Progenitor cell of endocrine pancreas (in vitro differentiated cells): ENCODE measurements at regions not wholly inside any gene's neighbourhood (a gene's known extent, or its start where the extent isn't known, plus 50 kb on each side); places are given as distances from the start of the nearest gene placed in this dataset.

Experiments
- DNase-seq: peaks from one replicate; pipeline ENCODE4 v3.0.0; 2021; ENCODE audit warnings: low spot score; ENCODE audit not compliant: unreplicated experiment
- H3K27ac Mint-ChIP-seq: 2 replicates; pipeline ENCODE4 v1.8.0; 2021; ENCODE audit warnings: mild to moderate bottlenecking, moderate library complexity, mixed read lengths
- H3K27me3 Mint-ChIP-seq: 2 replicates; pipeline ENCODE4 v1.8.0; 2021; ENCODE audit warnings: mixed read lengths
- H3K36me3 Mint-ChIP-seq: 2 replicates; pipeline ENCODE4 v1.8.0; 2022; ENCODE audit warnings: mixed read lengths; ENCODE audit not compliant: insufficient read depth
- H3K4me1 Mint-ChIP-seq: 2 replicates; pipeline ENCODE4 v1.8.0; 2021; ENCODE audit warnings: low read depth, mixed read lengths
- H3K4me3 Mint-ChIP-seq: 2 replicates; pipeline ENCODE4 v1.8.0; 2021; ENCODE audit warnings: low read depth, mild to moderate bottlenecking, moderate library complexity, mixed read lengths
- H3K9me3 Mint-ChIP-seq: 2 replicates; pipeline ENCODE4 v1.8.0; 2021; ENCODE audit warnings: low read depth, mixed read lengths
- TF ChIP-seq, protein P1 (sequence below): fragments of 200-600 bp; sonication (generic); IDR thresholded peaks from one replicate; pipeline ENCODE4 v1.5.0; 2021; ENCODE audit warnings: antibody characterized with exemption, mild to moderate bottlenecking; ENCODE audit not compliant: unreplicated experiment

DNA sequence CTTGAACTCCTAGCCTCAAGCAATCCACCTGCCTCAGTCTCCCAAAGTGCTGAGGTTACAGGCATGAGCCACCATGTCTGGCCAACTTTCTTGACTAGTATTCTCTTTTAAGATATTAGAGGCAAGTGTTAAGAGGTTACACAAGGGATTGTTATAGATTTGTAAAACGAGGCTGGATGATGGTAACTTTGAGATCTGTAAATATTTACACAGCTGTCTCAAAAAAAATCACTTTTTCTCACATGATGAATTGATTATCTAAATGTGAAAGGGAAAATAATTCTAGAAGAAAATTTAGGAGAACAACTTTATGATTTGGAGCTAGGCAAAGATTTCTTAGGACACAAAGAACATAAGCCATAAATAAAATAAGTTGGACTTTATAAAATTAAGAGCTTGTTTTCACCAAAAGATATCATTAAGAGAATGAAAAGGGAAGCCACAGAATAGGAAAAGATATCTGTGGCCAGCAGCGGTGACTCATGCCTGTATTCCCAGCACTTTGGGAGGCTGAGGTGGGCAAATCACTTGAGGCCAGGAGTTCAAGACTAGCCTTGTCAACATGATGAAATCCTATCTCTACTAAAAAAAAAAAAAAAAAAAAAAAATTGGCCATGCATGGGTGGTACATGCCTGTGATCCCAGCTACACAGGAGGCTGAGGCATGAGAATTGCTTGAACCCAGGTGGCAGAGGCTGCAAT lies 77.4 kb downstream of the BBS10 start:
- Mint-ChIP-seq H3K9me3 (no peaks in the 10 kb centered on the region), H3K27me3 (peaks cover 2% of the 10 kb centered on the region), H3K4me1 (no peaks in the 10 kb centered on the region), H3K4me3 (no peak overlapping the region), H3K27ac (no peak overlapping the region), H3K36me3 (no peaks in the 10 kb centered on the region)
- DNase-seq = no peak
- TF ChIP-seq, protein P1, sequence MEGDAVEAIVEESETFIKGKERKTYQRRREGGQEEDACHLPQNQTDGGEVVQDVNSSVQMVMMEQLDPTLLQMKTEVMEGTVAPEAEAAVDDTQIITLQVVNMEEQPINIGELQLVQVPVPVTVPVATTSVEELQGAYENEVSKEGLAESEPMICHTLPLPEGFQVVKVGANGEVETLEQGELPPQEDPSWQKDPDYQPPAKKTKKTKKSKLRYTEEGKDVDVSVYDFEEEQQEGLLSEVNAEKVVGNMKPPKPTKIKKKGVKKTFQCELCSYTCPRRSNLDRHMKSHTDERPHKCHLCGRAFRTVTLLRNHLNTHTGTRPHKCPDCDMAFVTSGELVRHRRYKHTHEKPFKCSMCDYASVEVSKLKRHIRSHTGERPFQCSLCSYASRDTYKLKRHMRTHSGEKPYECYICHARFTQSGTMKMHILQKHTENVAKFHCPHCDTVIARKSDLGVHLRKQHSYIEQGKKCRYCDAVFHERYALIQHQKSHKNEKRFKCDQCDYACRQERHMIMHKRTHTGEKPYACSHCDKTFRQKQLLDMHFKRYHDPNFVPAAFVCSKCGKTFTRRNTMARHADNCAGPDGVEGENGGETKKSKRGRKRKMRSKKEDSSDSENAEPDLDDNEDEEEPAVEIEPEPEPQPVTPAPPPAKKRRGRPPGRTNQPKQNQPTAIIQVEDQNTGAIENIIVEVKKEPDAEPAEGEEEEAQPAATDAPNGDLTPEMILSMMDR = no peak

DNA sequence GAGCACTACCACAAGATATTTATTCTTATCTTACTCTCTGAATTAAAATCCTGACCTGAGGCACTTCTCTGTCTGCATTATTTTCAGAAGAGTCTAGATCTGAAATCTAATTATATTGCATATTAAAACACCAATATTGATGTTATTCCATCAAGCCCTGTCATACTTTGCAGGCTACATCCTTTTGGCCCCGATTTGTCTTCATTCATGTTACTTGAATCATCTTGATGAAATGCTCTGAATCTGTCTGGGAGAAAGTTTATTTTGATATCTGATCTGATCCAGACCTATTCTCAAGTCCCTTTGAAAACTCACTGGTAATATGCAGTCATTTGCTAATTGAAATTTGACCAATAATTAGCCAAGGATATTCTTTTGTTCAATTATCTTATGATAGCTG lies 79.9 kb downstream of the BBS10 start:
- Mint-ChIP-seq H3K27me3 (peaks cover 2% of the 10 kb centered on the region), H3K36me3 (no peaks in the 10 kb centered on the region), H3K9me3 (no peaks in the 10 kb centered on the region), H3K4me3 (no peak overlapping the region), H3K27ac (no peak overlapping the region), H3K4me1 (no peaks in the 10 kb centered on the region)
- DNase-seq = no peak
- TF ChIP-seq, protein P1 = no peak

DNA sequence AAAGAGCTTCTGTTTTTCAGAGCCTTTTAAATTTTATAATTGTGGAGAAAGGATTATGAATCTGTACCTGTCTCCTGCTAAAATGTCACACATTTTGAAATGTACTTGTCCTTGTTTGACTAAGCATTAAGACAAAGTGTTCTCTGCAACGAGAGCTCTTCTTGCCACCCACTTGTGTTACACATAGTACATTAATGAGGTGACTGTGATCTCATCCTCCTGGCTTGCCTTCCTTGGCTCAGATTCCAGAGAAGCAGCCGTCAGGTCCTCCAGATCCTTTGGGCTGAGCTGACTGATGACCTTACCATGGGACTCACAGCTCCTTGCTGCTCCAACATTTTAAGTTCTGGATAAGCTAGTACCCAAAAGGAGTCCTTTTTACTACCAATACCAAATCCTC lies 81.4 kb downstream of the BBS10 start:
- Mint-ChIP-seq H3K9me3 (no peaks in the 10 kb centered on the region), H3K4me1 (no peaks in the 10 kb centered on the region), H3K4me3 (no peak overlapping the region), H3K36me3 (no peaks in the 10 kb centered on the region), H3K27me3 (peaks cover 2% of the 10 kb centered on the region), H3K27ac (no peak overlapping the region)
- TF ChIP-seq, protein P1 = no peak
- DNase-seq = no peak

DNA sequence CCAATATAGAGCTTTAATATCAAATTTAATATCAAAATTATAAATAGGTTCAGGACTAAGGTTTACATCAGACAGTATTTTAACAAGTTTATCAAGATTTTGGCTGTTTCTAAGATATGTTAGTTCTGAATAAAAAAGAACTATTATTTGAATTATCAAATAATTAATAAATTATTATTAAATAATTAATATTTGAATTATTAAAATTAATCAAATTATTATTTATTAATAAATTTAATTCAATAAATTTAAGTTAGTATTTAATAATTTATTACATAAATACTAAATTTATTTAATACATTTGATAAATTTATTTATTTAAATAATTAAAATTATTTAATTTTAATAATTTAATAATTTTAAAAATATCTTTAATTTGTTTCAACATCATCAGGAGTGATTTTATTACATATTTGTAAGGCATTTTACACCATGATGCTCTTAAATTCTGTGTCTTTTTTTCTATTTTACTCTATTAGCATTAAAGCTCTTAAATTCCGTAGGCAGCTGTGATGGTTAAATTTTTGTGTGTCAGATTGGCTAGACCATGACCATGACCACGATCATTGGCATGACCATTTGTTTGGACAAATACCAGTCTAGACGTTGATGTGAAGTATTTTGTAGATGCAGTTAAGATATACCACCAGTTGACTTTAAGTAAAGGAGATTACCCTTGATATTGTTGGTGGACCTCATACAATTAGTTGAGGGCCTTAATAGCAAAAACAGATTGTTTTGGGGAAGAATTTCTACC lies 82.6 kb downstream of the BBS10 start:
- TF ChIP-seq, protein P1 = no peak
- no peak overlapping the region for H3K4me3 Mint-ChIP-seq

DNA sequence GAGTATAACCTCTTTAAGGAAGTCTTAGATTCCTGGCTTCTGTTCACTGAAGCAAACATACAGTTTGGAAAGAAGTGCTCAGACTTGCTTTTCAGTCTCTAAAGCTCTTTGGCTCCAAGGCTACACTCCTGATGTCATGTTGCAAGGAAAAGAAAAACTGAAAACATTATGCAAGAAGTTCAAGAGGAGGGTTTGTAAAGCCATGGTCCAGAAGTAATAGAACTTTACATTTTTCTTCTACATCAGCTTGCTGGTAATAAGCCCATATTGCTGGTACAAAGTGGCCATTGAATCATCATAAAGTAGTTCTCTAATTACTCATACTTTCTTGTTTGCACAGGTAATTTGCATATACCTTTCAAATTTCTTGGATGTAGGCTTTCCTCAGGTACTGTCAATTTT lies 83.6 kb downstream of the BBS10 start:
- peaks cover 2% of the 10 kb centered on the region for H3K27me3 Mint-ChIP-seq
- TF ChIP-seq, protein P1 = no peak
- no peak overlapping the region for H3K4me3 Mint-ChIP-seq
- H3K27ac Mint-ChIP-seq = no peak overlapping the region
- H3K36me3 Mint-ChIP-seq = no peaks in the 10 kb centered on the region
- DNase-seq = no peak
- peaks cover 3% of the 10 kb centered on the region for H3K4me1 Mint-ChIP-seq
- no peaks in the 10 kb centered on the region for H3K9me3 Mint-ChIP-seq

More for the DNA sequence above, 82.6 kb downstream of the BBS10 start:
- no peak for DNase-seq
- peaks cover 2% of the 10 kb centered on the region for H3K27me3 Mint-ChIP-seq
- no peaks in the 10 kb centered on the region for H3K9me3 Mint-ChIP-seq
- H3K36me3 Mint-ChIP-seq = no peaks in the 10 kb centered on the region
- no peak overlapping the region for H3K27ac Mint-ChIP-seq
- no peaks in the 10 kb centered on the region for H3K4me1 Mint-ChIP-seq
